ENCODE measurements at regions not wholly inside any gene's neighbourhood (a gene's known extent, or its start where the extent isn't known, plus 50 kb on each side); places are given as distances from the start of the nearest gene placed in this dataset.

DNA sequence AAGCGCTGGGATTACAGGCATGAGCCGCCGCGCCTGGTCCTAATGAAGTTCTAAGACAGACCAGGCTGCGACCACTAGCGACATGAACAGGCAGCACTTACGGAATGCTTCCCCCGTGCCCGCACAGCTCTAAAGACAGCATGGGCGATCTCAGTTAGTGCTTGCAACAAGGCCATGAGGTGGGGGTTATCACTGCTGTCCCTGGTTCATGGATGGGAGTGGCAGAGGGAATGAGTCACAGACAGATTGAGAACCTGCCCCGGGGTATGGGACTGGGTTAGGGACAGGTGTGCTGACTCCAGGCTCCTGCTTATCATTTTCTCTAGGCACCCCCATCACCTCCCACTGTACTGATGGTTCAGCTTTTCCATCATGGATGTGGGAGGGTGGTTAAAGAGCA, 160.9 kb downstream of the VRK1 start:
- no peaks in the 10 kb centered on the region for H3K27me3 ChIP-seq (ENCODE audit: control insufficient read depth, insufficient read depth)
- no peaks in the 10 kb centered on the region for H3K9me3 ChIP-seq (ENCODE audit: control insufficient read depth, low read length)
- H3K4me1 ChIP-seq (ENCODE audit: control insufficient read depth, insufficient read depth, low read length), result no peaks in the 10 kb centered on the region
- no peak for DNase-seq
- WGBS, result 91% methylated on average over 11 of the region's 11 CpGs
- H3K27ac ChIP-seq (ENCODE audit: low read length), result no peak overlapping the region
- ATAC-seq, result no peak
- intact Hi-C loops (cut with DNase I), result no loop called here
- H3K4me3 ChIP-seq (ENCODE audit: low read length), result no peak overlapping the region

DNA sequence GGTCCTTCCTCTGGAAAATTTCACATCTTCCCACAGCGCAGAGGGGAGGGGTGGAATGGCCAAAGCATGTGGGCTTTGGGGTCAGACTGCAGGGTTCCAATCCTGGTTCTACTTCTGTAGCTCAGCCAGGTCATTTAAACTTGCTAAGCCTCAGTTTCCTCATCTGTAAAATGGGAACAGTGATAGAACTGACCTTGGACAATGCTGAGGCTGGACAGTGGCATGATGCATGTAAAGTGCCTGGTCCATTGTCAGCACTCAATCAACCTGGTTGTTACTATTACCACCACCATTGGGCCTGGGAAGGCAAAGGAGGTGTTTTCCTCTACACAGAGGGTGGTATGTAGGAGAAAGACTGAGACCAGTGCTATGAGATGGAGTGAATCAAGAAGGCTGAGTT, 162.8 kb downstream of the VRK1 start:
- no peaks in the 10 kb centered on the region for H3K27me3 ChIP-seq (ENCODE audit: control insufficient read depth, insufficient read depth)
- H3K4me3 ChIP-seq (ENCODE audit: low read length), result no peak overlapping the region
- 3% methylated on average over 1 of the region's 1 CpG for WGBS
- no peak overlapping the region for H3K27ac ChIP-seq (ENCODE audit: low read length)
- intact Hi-C loops (cut with DNase I), result no loop called here
- H3K4me1 ChIP-seq (ENCODE audit: control insufficient read depth, insufficient read depth, low read length), result no peaks in the 10 kb centered on the region
- ATAC-seq (no peak), DNase-seq (no peak)
- H3K9me3 ChIP-seq (ENCODE audit: control insufficient read depth, low read length), result no peaks in the 10 kb centered on the region

DNA sequence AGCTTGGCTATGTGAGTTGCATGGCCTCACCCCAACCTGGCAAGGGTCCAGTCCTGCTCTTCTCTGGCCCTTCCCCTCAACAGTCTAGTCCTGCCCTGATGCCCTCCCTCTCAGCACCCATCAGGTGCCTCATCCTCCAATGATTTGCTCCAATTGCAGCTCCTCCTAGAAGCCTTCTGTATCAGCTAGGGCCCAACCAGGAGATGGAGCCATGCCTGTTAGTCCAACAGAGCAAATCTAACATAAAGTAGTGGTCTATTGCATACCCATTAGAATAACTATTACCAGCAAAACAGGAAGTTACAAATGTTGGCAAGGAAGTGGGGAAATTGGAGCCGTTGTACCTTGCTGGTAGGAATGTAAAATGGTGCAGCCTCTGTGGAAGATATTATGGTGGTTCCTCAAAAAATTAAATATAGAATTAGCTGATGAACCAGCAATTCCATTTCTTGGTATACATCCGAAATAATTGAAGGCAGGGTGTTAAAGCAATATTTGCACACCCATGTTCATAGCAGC, 163.5 kb downstream of the VRK1 start:
- ATAC-seq, result no peak
- no peaks in the 10 kb centered on the region for H3K4me1 ChIP-seq (ENCODE audit: control insufficient read depth, insufficient read depth, low read length)
- no peaks in the 10 kb centered on the region for H3K9me3 ChIP-seq (ENCODE audit: control insufficient read depth, low read length)
- no peak overlapping the region for H3K27ac ChIP-seq (ENCODE audit: low read length)
- no peak for DNase-seq
- no peaks in the 10 kb centered on the region for H3K27me3 ChIP-seq (ENCODE audit: control insufficient read depth, insufficient read depth)
- H3K4me3 ChIP-seq (ENCODE audit: low read length), result no peak overlapping the region
- WGBS, result 69% methylated on average over 2 of the region's 2 CpGs
- intact Hi-C loops (cut with DNase I), result no loop called here

DNA sequence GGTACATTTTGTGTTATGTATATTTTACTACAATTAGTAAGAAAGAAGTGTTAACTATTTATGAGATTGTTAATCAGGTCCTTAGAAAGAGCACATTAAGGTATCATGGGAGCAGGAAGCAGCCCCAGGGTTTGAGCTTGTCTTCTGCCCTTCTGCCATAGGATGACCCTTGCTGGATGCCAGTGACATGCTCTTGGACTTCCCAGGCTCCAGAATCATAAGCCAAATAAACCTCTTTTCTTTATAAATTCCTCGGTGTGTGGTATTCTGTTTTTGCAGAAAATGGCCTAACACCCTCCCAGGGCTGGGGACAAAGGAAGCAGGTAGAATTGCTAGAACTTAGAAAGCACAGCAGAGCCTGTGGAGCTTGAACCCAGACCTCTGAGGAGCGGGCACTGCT, 164.7 kb downstream of the VRK1 start:
- intact Hi-C loops (cut with DNase I), result no loop called here
- Histone ChIP-seq H3K27me3 (ENCODE audit: control insufficient read depth, insufficient read depth) (no peaks in the 10 kb centered on the region), H3K4me1 (ENCODE audit: control insufficient read depth, insufficient read depth, low read length) (no peaks in the 10 kb centered on the region), H3K9me3 (ENCODE audit: control insufficient read depth, low read length) (no peaks in the 10 kb centered on the region), H3K27ac (ENCODE audit: low read length) (no peak overlapping the region), H3K4me3 (ENCODE audit: low read length) (no peak overlapping the region)
- ATAC-seq (no peak), DNase-seq (no peak)
- WGBS, result 48% methylated on average over 2 of the region's 2 CpGs

DNA sequence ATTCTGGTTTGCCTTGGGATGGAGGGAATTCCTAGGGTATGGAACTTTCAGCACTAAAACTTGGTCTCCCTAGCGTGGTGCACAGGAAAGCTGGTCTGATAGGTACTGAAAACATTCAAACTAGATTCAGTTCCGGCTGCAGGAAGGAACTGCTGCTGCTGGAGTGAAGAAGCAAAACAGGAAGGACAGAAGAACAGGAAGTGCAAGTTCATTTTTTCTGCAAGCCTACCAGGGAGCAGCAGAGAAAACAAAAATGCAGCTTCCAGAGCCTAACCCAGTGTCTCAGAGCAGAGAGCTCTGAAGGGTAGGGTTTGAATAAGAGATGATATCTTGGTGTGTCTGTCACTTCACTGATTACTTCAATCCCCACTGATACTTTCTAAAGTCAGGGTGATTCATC, 165.2 kb downstream of the VRK1 start:
- Histone ChIP-seq H3K9me3 (ENCODE audit: control insufficient read depth, low read length) (no peaks in the 10 kb centered on the region), H3K4me1 (ENCODE audit: control insufficient read depth, insufficient read depth, low read length) (no peaks in the 10 kb centered on the region), H3K27me3 (ENCODE audit: control insufficient read depth, insufficient read depth) (no peaks in the 10 kb centered on the region), H3K27ac (ENCODE audit: low read length) (no peak overlapping the region), H3K4me3 (ENCODE audit: low read length) (no peak overlapping the region)
- WGBS, result 53% methylated on average over 2 of the region's 2 CpGs
- DNase-seq, result no peak
- intact Hi-C loops (cut with DNase I), result no loop called here
- ATAC-seq, result no peak

DNA sequence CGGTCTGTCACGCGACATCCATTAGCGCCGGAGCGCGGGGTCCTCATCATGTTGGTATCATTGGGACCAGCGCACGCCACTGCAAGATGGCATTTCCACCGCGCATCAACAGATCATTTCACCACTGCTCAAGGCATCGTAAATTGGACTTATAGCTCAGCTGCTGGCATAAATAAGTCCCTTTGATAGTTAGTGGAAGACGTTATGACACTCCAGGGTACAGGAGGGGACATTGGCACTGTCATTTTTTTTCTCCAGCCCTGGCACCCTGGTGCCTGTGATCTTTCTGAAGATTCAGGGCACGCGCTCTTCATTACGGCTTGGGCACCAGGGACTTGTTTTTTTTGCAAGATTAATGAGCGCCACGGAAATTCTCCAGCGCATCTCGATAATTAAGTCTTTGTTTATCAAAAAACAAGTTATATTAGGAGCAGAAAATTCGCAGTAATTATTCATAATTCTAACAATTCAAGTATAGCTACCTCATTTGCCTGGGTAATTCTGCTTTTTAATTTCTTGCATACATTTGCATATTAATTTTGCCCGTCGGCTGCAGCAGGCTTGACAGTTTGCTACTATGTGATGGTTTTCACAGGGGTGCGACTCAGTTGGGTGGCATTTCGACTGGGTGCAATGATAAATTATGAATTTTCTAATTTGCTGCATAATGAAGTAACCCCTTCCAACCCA, 167.7 kb downstream of the VRK1 start:
- ATAC-seq, result no peak
- Histone ChIP-seq H3K27ac (ENCODE audit: low read length) (no peak overlapping the region), H3K4me1 (ENCODE audit: control insufficient read depth, insufficient read depth, low read length) (no peaks in the 10 kb centered on the region), H3K9me3 (ENCODE audit: control insufficient read depth, low read length) (no peaks in the 10 kb centered on the region), H3K27me3 (ENCODE audit: control insufficient read depth, insufficient read depth) (no peaks in the 10 kb centered on the region), H3K4me3 (ENCODE audit: low read length) (no peak overlapping the region)
- no peak for DNase-seq
- 95% methylated on average over 25 of the region's 25 CpGs for WGBS
- intact Hi-C loops (cut with DNase I), result no loop called here

DNA sequence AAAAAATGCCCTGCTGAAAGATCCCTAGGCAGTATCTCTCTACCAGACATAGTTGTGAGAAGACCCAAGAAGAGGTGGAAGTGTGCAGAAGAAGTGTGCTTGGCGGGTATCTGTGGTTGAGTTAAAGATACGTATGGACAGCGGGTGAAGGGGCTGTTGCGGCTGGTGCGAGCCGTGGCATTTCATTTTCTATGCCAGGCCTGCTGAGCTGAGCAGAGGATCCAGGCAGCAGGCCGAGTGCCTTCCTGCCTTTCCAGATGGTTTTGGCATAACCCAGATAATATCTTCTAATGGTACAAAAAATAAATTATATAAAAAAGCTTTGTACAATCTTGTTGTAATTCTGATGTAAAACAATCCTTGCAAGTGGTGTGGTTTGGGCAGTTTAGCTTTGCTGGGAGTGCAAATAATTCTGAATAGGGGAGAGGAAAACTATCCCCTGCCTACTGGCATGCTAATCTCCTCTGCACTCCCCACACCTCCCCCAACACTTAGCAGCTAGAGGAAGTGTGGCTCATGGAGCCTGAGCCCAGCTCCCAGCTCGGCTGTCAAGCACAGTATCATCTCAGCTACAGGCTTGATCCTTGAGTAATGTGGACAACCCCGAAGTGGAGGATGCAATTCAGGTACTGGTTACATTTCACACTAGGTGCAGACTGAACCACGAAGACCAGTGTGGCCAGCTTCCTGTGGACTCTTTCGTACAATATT, 168.9 kb downstream of the VRK1 start:
- no peaks in the 10 kb centered on the region for H3K27me3 ChIP-seq (ENCODE audit: control insufficient read depth, insufficient read depth)
- no peak overlapping the region for H3K4me3 ChIP-seq (ENCODE audit: low read length)
- WGBS, result 71% methylated on average over 11 of the region's 11 CpGs
- no peaks in the 10 kb centered on the region for H3K4me1 ChIP-seq (ENCODE audit: control insufficient read depth, insufficient read depth, low read length)
- intact Hi-C loops (cut with DNase I), result no loop called here
- ATAC-seq, result no peak
- no peak for DNase-seq
- H3K9me3 ChIP-seq (ENCODE audit: control insufficient read depth, low read length), result no peaks in the 10 kb centered on the region
- no peak overlapping the region for H3K27ac ChIP-seq (ENCODE audit: low read length)

DNA sequence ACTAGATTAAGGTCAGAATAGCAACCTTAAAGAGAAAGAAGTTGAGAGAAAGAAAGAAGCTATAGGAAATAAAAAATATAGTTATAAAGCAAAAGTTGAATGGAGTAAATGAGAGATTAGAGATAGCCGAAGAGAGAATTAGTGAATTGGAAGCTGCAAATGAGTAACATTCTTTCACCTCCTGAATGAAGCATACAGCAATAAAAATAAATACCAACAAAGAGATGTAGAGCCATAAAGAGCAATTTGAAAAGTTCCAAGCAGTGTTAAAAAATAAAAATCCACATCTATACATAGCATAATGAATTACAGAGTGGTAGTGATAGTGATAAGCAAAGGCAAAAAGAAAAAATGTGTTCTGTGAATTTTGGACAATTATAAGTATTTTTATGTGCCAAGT, 177.9 kb downstream of the VRK1 start:
- H3K4me3 ChIP-seq (ENCODE audit: low read length), result no peak overlapping the region
- intact Hi-C loops (cut with DNase I), result no loop called here
- no peaks in the 10 kb centered on the region for H3K27me3 ChIP-seq (ENCODE audit: control insufficient read depth, insufficient read depth)
- no peak overlapping the region for H3K27ac ChIP-seq (ENCODE audit: low read length)
- no peak for DNase-seq
- WGBS, result 99% methylated on average over 1 of the region's 1 CpG
- H3K9me3 ChIP-seq (ENCODE audit: control insufficient read depth, low read length), result no peaks in the 10 kb centered on the region
- no peak for ATAC-seq
- no peaks in the 10 kb centered on the region for H3K4me1 ChIP-seq (ENCODE audit: control insufficient read depth, insufficient read depth, low read length)

DNA sequence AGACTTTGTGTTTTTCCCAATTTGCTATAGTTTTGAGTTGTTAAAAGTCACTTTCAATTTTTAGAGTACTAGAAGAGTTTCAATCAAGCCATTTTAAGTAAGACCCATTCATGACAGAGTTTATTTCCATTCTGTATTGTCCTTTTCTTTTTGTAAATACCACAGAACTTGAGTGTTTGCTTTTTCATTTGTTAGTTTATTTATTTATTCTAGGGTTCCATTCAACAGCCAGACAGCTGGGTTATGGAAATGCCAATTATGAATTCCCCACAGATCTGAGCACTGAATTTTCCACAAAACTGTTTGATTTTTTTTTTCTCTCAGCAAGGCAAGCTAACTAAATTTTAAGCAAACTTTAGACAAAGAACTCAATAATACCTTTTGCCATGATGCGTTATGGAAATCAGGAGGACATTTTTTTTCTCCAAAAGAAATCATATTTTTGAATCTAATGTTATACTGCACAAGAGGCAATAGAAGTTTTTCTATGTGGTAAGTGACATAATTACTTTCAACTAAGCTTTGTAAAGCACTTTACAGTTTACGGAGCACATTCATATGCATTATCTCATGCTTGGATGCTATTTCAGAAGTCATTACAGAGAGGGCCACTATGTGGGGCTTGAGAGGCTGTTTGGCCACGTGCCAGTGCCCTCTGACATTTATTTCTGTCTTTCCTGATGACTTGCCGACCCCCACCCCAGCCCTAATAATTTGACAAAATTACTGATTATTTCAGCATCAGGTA, 181.5 kb downstream of the VRK1 start:
- Histone ChIP-seq H3K4me1 (ENCODE audit: control insufficient read depth, insufficient read depth, low read length) (no peaks in the 10 kb centered on the region), H3K4me3 (ENCODE audit: low read length) (no peak overlapping the region), H3K27ac (ENCODE audit: low read length) (no peak overlapping the region), H3K9me3 (ENCODE audit: control insufficient read depth, low read length) (no peaks in the 10 kb centered on the region), H3K27me3 (ENCODE audit: control insufficient read depth, insufficient read depth) (no peaks in the 10 kb centered on the region)
- DNase-seq, result no peak
- intact Hi-C loops (cut with DNase I), result no loop called here
- WGBS, result 44% methylated on average over 4 of the region's 4 CpGs
- ATAC-seq, result no peak

DNA sequence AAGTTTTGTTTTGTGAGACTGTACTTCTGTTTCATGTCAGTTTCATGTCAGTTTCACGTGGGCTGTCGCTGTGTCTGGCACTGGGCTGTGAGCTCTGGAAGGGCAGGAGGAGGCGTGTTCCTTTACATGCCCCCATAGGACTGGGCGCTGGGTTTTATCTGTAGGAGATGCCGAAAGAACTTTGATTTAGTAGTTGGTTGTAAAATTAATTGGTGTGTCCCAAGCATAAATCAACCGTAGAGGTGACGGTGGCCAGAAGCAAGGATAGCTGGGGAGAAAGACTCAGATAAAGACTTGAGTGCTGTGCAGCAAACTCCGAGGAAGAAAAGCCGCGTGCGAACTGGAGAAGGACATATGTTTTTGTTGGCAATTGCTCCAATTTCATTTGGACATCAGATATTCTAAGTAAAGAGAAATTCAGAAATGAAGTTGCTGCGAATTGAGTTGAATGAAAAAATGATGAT, 182.5 kb downstream of the VRK1 start:
- no peaks in the 10 kb centered on the region for H3K27me3 ChIP-seq (ENCODE audit: control insufficient read depth, insufficient read depth)
- no peaks in the 10 kb centered on the region for H3K9me3 ChIP-seq (ENCODE audit: control insufficient read depth, low read length)
- intact Hi-C loops (cut with DNase I), result no loop called here
- H3K27ac ChIP-seq (ENCODE audit: low read length), result no peak overlapping the region
- no peaks in the 10 kb centered on the region for H3K4me1 ChIP-seq (ENCODE audit: control insufficient read depth, insufficient read depth, low read length)
- WGBS, result 25% methylated on average over 12 of the region's 12 CpGs
- H3K4me3 ChIP-seq (ENCODE audit: low read length), result no peak overlapping the region
- DNase-seq (no peak), ATAC-seq (no peak)

DNA sequence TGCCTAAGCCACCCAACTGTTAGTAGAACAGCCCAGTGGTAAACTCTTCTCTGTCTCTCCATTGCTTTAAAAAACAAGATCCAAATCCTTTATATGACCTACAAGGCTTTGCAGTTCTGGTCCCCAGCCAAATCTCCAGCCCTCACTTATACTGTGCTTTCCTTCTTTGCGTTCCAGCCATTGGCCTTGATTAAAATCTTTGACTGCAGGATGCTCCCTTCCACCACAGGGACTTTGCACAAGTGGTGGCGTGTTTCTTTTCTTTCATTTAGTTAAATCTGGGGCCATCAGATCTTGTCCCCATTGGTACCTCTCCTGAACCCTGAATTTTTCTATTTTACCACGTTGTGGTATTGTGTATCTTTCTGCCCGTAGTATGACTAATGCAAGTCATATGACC, 183.7 kb downstream of the VRK1 start:
- ATAC-seq, result no peak
- no peak for DNase-seq
- 91% methylated on average over 4 of the region's 4 CpGs for WGBS
- intact Hi-C loops (cut with DNase I), result no loop called here
- Histone ChIP-seq H3K27me3 (ENCODE audit: control insufficient read depth, insufficient read depth) (no peaks in the 10 kb centered on the region), H3K9me3 (ENCODE audit: control insufficient read depth, low read length) (no peaks in the 10 kb centered on the region), H3K4me3 (ENCODE audit: low read length) (no peak overlapping the region), H3K4me1 (ENCODE audit: control insufficient read depth, insufficient read depth, low read length) (no peaks in the 10 kb centered on the region), H3K27ac (ENCODE audit: low read length) (no peak overlapping the region)
